CD14-positive monocyte (primary cell): ENCODE measurements at regions not wholly inside any gene's neighbourhood (a gene's known extent, or its start where the extent isn't known, plus 50 kb on each side); places are given as distances from the start of the nearest gene placed in this dataset.

Experiments used
- DNase-seq, 3 donors: peaks; one replicate each; pipeline ENCODE4 v3.0.0-alpha.2; 2011 to 2022
- H2AFZ ChIP-seq: 2 replicates; pipeline ENCODE4 v1.6.0; 2012; ENCODE audit warnings: mild to moderate bottlenecking, low read depth, low read length, inconsistent platforms; ENCODE audit not compliant: insufficient read depth, poor library complexity, severe bottlenecking
- H3K27ac ChIP-seq, 2 donors: 1 replicate in 1 of 2; 2 replicates in 1 of 2; pipeline ENCODE4 v1.5.1; 2012 to 2013; ENCODE audit warnings: low read length in 2 of 2, control low read depth in 1 of 2, inconsistent platforms in 1 of 2, low read depth in 1 of 2, mild to moderate bottlenecking in 1 of 2
- H3K27me3 ChIP-seq, 2 donors: one replicate each; pipeline versions ENCODE4 v1.6.0 to v1.6.1; 2011 to 2013; ENCODE audit warnings: low read length in 2 of 2; ENCODE audit not compliant: control insufficient read depth in 2 of 2, insufficient read depth in 2 of 2
- H3K36me3 ChIP-seq, 2 donors: replicated peaks in 1 of 2; 1 replicate in 1 of 2; 2 replicates in 1 of 2; pipeline versions ENCODE4 v1.5.1 to v1.6.1; 2012 to 2013; ENCODE audit warnings: low read length in 2 of 2, control low read depth in 1 of 2, inconsistent platforms in 1 of 2, mild to moderate bottlenecking in 1 of 2; ENCODE audit not compliant: insufficient read depth in 2 of 2, control insufficient read depth in 1 of 2
- H3K4me1 ChIP-seq, 2 donors: 1 replicate in 1 of 2; 2 replicates in 1 of 2; pipeline versions ENCODE4 v1.5.1 to v1.6.1; 2012 to 2013; ENCODE audit warnings: low read length in 2 of 2, control low read depth in 1 of 2, inconsistent platforms in 1 of 2, mild to moderate bottlenecking in 1 of 2, moderate library complexity in 1 of 2; ENCODE audit not compliant: insufficient read depth in 2 of 2, control insufficient read depth in 1 of 2
- H3K4me2 ChIP-seq: replicated peaks from 2 replicates; pipeline ENCODE3; 2012; ENCODE audit warnings: low read length, moderate library complexity, mild to moderate bottlenecking; ENCODE audit not compliant: poor library complexity, severe bottlenecking; ENCODE audit errors: extremely low read depth
- H3K4me3 ChIP-seq, 3 experiments: fragments of 200-600 bp in 1 of 3; sonication (generic) in 1 of 3; replicated peaks in 1 of 3; 1 replicate in 2 of 3; 2 replicates in 1 of 3; pipeline ENCODE4 v1.5.1; 2011 to 2013; ENCODE audit warnings: low read length in 3 of 3, mild to moderate bottlenecking in 3 of 3, control low read depth in 2 of 3, low read depth in 2 of 3, inconsistent platforms in 1 of 3, moderate library complexity in 1 of 3
- H3K79me2 ChIP-seq: 2 replicates; pipeline ENCODE4 v1.6.0; 2012; ENCODE audit warnings: mild to moderate bottlenecking, control low read depth, inconsistent platforms, low read length, moderate library complexity; ENCODE audit not compliant: insufficient read depth
- H3K9ac ChIP-seq: 2 replicates; pipeline ENCODE4 v1.6.0; 2017; ENCODE audit warnings: low read length, mild to moderate bottlenecking; ENCODE audit not compliant: insufficient read depth, poor library complexity, severe bottlenecking
- H3K9me3 ChIP-seq, 2 donors: replicated peaks in 1 of 2; 1 replicate in 1 of 2; 2 replicates in 1 of 2; pipeline versions ENCODE4 v1.5.1 to v1.6.1; 2012 to 2013; ENCODE audit warnings: low read length in 2 of 2, control low read depth in 1 of 2; ENCODE audit not compliant: control insufficient read depth in 1 of 2, insufficient read depth in 1 of 2
- H4K20me1 ChIP-seq: 2 replicates; pipeline ENCODE4 v1.6.0; 2012; ENCODE audit warnings: mild to moderate bottlenecking, low read length, control low read depth, moderate library complexity; ENCODE audit not compliant: insufficient read depth
- H3K27ac Mint-ChIP-seq, 7 donors: one replicate each; pipeline ENCODE4 v1.8.0; 2020; ENCODE audit warnings: mild to moderate bottlenecking in 7 of 7, mixed read lengths in 7 of 7, moderate library complexity in 6 of 7, inconsistent platforms in 2 of 7
- H3K27me3 Mint-ChIP-seq, 3 donors: one replicate each; pipeline ENCODE4 v1.8.0; 2021 to 2022; ENCODE audit warnings: low read depth in 3 of 3, mild to moderate bottlenecking in 3 of 3, mixed read lengths in 3 of 3, moderate library complexity in 3 of 3, inconsistent platforms in 1 of 3
- H3K36me3 Mint-ChIP-seq, 2 donors: one replicate each; pipeline ENCODE4 v1.8.0; 2020; ENCODE audit warnings: mixed read lengths in 2 of 2, inconsistent platforms in 1 of 2, mild to moderate bottlenecking in 1 of 2
- H3K4me1 Mint-ChIP-seq: one replicate; pipeline ENCODE4 v1.8.0; 2020; ENCODE audit warnings: mild to moderate bottlenecking, mixed read lengths
- H3K4me3 Mint-ChIP-seq, 2 donors: one replicate each; pipeline ENCODE4 v1.8.0; 2020; ENCODE audit warnings: mild to moderate bottlenecking in 2 of 2, mixed read lengths in 2 of 2, moderate library complexity in 1 of 2
- H3K9me3 Mint-ChIP-seq, 7 donors: one replicate each; pipeline ENCODE4 v1.8.0; 2020 to 2022; ENCODE audit warnings: mixed read lengths in 7 of 7, mild to moderate bottlenecking in 6 of 7, moderate library complexity in 6 of 7, inconsistent platforms in 2 of 7
- WGBS: methylation state at CpG from one replicate; pipeline ENCODE4 v1.1.5; 2013; ENCODE audit warnings: missing lambda C conversion rate; ENCODE audit not compliant: insufficient coverage; 5-methylcytosine and 5-hydroxymethylcytosine counted together
- intact Hi-C, 2 donors: fragments of 100-400 bp; cut with micrococcal nuclease; formaldehyde crosslinking; loops; one replicate each; pipeline versions ENCODE4 v1.15.0 to v1.15.1; 2023
- TF ChIP-seq, protein P1 (sequence below): fragments of 200-600 bp; IDR thresholded peaks from one replicate; pipeline ENCODE4 v1.8.0; 2022; ENCODE audit warnings: antibody characterized with exemption, mild to moderate bottlenecking

GRCh38 chr12:111112311-111113098, 192.1 kb upstream of the MYL2 start:
- H3K27me3 Mint-ChIP-seq = peaks cover 1 to 4% (median 3%) of the 10 kb centered on the region in 3 donors
- peaks cover 43% of the 10 kb centered on the region for H3K4me1 Mint-ChIP-seq
- no peaks in the 10 kb centered on the region for H3K36me3 Mint-ChIP-seq
- H3K4me1 ChIP-seq = peaks cover 24 to 31% of the 10 kb centered on the region in 2 donors
- peak overlapping the region in 1 of 3 experiments; percentile 42 for H3K4me3 ChIP-seq
- TF ChIP-seq, protein P1, sequence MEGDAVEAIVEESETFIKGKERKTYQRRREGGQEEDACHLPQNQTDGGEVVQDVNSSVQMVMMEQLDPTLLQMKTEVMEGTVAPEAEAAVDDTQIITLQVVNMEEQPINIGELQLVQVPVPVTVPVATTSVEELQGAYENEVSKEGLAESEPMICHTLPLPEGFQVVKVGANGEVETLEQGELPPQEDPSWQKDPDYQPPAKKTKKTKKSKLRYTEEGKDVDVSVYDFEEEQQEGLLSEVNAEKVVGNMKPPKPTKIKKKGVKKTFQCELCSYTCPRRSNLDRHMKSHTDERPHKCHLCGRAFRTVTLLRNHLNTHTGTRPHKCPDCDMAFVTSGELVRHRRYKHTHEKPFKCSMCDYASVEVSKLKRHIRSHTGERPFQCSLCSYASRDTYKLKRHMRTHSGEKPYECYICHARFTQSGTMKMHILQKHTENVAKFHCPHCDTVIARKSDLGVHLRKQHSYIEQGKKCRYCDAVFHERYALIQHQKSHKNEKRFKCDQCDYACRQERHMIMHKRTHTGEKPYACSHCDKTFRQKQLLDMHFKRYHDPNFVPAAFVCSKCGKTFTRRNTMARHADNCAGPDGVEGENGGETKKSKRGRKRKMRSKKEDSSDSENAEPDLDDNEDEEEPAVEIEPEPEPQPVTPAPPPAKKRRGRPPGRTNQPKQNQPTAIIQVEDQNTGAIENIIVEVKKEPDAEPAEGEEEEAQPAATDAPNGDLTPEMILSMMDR = no peak
- peaks cover 0 to 4% (median 0%) of the 10 kb centered on the region in 7 donors for H3K9me3 Mint-ChIP-seq
- H3K27ac Mint-ChIP-seq = peak overlapping the region in 1 of 7 donors; percentile 10
- intact Hi-C loops = no loop called here
- no peaks in the 10 kb centered on the region for H3K36me3 ChIP-seq
- peak; percentile 8 to 47 (median 15) for DNase-seq
- H3K27me3 ChIP-seq = no peaks in the 10 kb centered on the region
- no peak overlapping the region for H3K27ac ChIP-seq
- no peaks in the 10 kb centered on the region for H3K9me3 ChIP-seq
- H3K4me3 Mint-ChIP-seq = peak overlapping the region in 1 of 2 donors; percentile 88
- no peaks in the 10 kb centered on the region for H4K20me1 ChIP-seq
- H3K4me2 ChIP-seq = peak overlapping the region; percentile 67
- peak overlapping the region; percentile 18 for H2AFZ ChIP-seq
- 31% methylated on average over 9 of the region's 14 CpGs for WGBS
- H3K9ac ChIP-seq = peak overlapping the region; percentile 30
- no peaks in the 10 kb centered on the region for H3K79me2 ChIP-seq

GRCh38 chr12:111111681-111112080, 191.3 kb upstream of the MYL2 start:
- H3K9me3 Mint-ChIP-seq = peaks cover 0 to 2% (median 0%) of the 10 kb centered on the region in 7 donors
- Histone ChIP-seq H3K27ac (no peak overlapping the region), H3K36me3 (no peaks in the 10 kb centered on the region), H3K27me3 (no peaks in the 10 kb centered on the region), H3K9ac (peak overlapping the region; percentile 30), H3K4me2 (peak overlapping the region; percentile 67), H3K9me3 (no peaks in the 10 kb centered on the region), H3K4me3 (peak overlapping the region in 2 of 3 experiments; percentile 4 to 42), H3K79me2 (no peaks in the 10 kb centered on the region), H2AFZ (no peak overlapping the region), H4K20me1 (no peaks in the 10 kb centered on the region), H3K4me1 (peaks cover 24 to 31% of the 10 kb centered on the region in 2 donors)
- intact Hi-C loops = no loop called here
- 0% methylated on average over 1 of the region's 4 CpGs for WGBS
- peak overlapping the region; percentile 58 to 88 for H3K4me3 Mint-ChIP-seq
- peak overlapping the region in 1 of 7 donors; percentile 50 for H3K27ac Mint-ChIP-seq
- peaks cover 40% of the 10 kb centered on the region for H3K4me1 Mint-ChIP-seq
- DNase-seq = peak in 1 of 3 donors; percentile 17
- peaks cover 1 to 4% (median 3%) of the 10 kb centered on the region in 3 donors for H3K27me3 Mint-ChIP-seq
- TF ChIP-seq, protein P1 = no peak
- H3K36me3 Mint-ChIP-seq = no peaks in the 10 kb centered on the region
